WTC11 (cell line): ENCODE measurements at regions not wholly inside any gene's neighbourhood (a gene's known extent, or its start where the extent isn't known, plus 50 kb on each side); places are given as distances from the start of the nearest gene placed in this dataset.

Source experiments
- ATAC-seq: fragments of 200-7000 bp; cut with Tn5 transposase; 2 replicates; pipeline ENCODE4 v1.10.0; 2021; ENCODE audit warnings: mild to moderate bottlenecking, moderate library complexity
- CTCF ChIA-PET: fragments of 300-600 bp; sonication (Branson Sonifier 250); formaldehyde crosslinking; loops from one replicate; lab custom pipeline; 2021; ENCODE audit warnings: antibody characterized with exemption; lab: Charles Lee
- POLR2A ChIA-PET: fragments of 350-600 bp; sonication (Branson Sonifier 250); formaldehyde crosslinking; loops from one replicate; lab custom pipeline; 2021; ENCODE audit warnings: antibody characterized with exemption; lab: Charles Lee
- DNase-seq: peaks from one replicate; pipeline ENCODE4 v3.0.0; 2021; ENCODE audit warnings: low spot score
- H3K27ac Mint-ChIP-seq: 2 replicates; pipeline ENCODE4 v1.8.0; 2021; ENCODE audit warnings: mixed read lengths
- H3K27me3 Mint-ChIP-seq: 2 replicates; pipeline ENCODE4 v1.8.0; 2021; ENCODE audit warnings: low read depth, mild to moderate bottlenecking, moderate library complexity, mixed read lengths
- H3K36me3 Mint-ChIP-seq: 2 replicates; pipeline ENCODE4 v1.8.0; 2021; ENCODE audit warnings: mixed read lengths
- H3K4me1 Mint-ChIP-seq: 2 replicates; pipeline ENCODE4 v1.8.0; 2022; ENCODE audit warnings: mixed read lengths
- H3K4me3 Mint-ChIP-seq: 2 replicates; pipeline ENCODE4 v1.8.0; 2021; ENCODE audit warnings: mild to moderate bottlenecking, moderate library complexity, mixed read lengths
- H3K9me3 Mint-ChIP-seq: 2 replicates; pipeline ENCODE4 v1.8.0; 2021; ENCODE audit warnings: mixed read lengths
- ARID4B ChIP-seq: sonication (generic); formaldehyde crosslinking; IDR thresholded peaks from 2 replicates; pipeline ENCODE4 v1.8.0; 2023; ENCODE audit warnings: missing genetic modification reagents, mild to moderate bottlenecking, borderline replicate concordance
- ATF1 ChIP-seq: sonication (generic); formaldehyde crosslinking; IDR thresholded peaks from 2 replicates; pipeline ENCODE4 v1.8.1; 2023; ENCODE audit warnings: mild to moderate bottlenecking, moderate library complexity, missing genetic modification reagents
- CDX4 ChIP-seq: fragments of 250-450 bp; sonication (Bioruptor Pico); IDR thresholded peaks from 2 replicates; pipeline ENCODE4 v1.9.0; 2021; ENCODE audit warnings: moderate library complexity, mild to moderate bottlenecking, inconsistent platforms, borderline replicate concordance
- CREM ChIP-seq: sonication (generic); formaldehyde crosslinking; IDR thresholded peaks from 2 replicates; pipeline ENCODE4 v1.8.1; 2022; ENCODE audit warnings: mild to moderate bottlenecking, missing genetic modification reagents, moderate library complexity
- E2F1 ChIP-seq: sonication (generic); formaldehyde crosslinking; IDR thresholded peaks from 2 replicates; pipeline ENCODE4 v1.8.0; 2022; ENCODE audit warnings: mild to moderate bottlenecking, missing genetic modification reagents
- ERG ChIP-seq: fragments of 250-450 bp; sonication (Bioruptor Pico); IDR thresholded peaks from 2 replicates; pipeline ENCODE4 v1.8.0; 2021; ENCODE audit warnings: mild to moderate bottlenecking
- FOXP1 ChIP-seq: sonication (generic); formaldehyde crosslinking; IDR thresholded peaks from 2 replicates; pipeline ENCODE4 v1.8.0; 2022; ENCODE audit warnings: missing genetic modification reagents, mild to moderate bottlenecking, moderate library complexity, borderline replicate concordance
- GRHL2 ChIP-seq: fragments of 250-450 bp; sonication (Bioruptor Pico); IDR thresholded peaks from 2 replicates; pipeline ENCODE4 v1.8.0; 2022; ENCODE audit warnings: mild to moderate bottlenecking, moderate library complexity; ENCODE audit not compliant: insufficient replicate concordance, severe bottlenecking
- HMGXB4 ChIP-seq: sonication (generic); formaldehyde crosslinking; IDR thresholded peaks from 2 replicates; pipeline ENCODE4 v1.8.1; 2023; ENCODE audit warnings: mild to moderate bottlenecking, moderate library complexity, missing genetic modification reagents
- IRF2 ChIP-seq: sonication (generic); formaldehyde crosslinking; IDR thresholded peaks from 2 replicates; pipeline ENCODE4 v1.8.0; 2022; ENCODE audit warnings: low read depth, missing genetic modification reagents, borderline replicate concordance
- KAT7 ChIP-seq: sonication (generic); formaldehyde crosslinking; IDR thresholded peaks from 2 replicates; pipeline ENCODE4 v1.8.1; 2023; ENCODE audit warnings: missing genetic modification reagents, mild to moderate bottlenecking, borderline replicate concordance
- MLX ChIP-seq: sonication (generic); formaldehyde crosslinking; IDR thresholded peaks from 2 replicates; pipeline ENCODE4 v1.8.1; 2023; ENCODE audit warnings: mild to moderate bottlenecking, missing genetic modification reagents, moderate library complexity
- MXD4 ChIP-seq: fragments of 250-450 bp; sonication (Bioruptor Pico); IDR thresholded peaks from 2 replicates; pipeline ENCODE4 v1.8.0; 2021; ENCODE audit warnings: mild to moderate bottlenecking, moderate library complexity, borderline replicate concordance
- OVOL2 ChIP-seq: fragments of 250-450 bp; sonication (Bioruptor Pico); IDR thresholded peaks from 2 replicates; pipeline ENCODE4 v1.9.0; 2021; ENCODE audit warnings: mild to moderate bottlenecking, borderline replicate concordance
- SMAD3 ChIP-seq: sonication (generic); formaldehyde crosslinking; IDR thresholded peaks from 2 replicates; pipeline ENCODE4 v1.8.0; 2022; ENCODE audit warnings: missing genetic modification reagents, mild to moderate bottlenecking, borderline replicate concordance
- TEAD1 ChIP-seq: sonication (generic); formaldehyde crosslinking; IDR thresholded peaks from 2 replicates; pipeline ENCODE4 v1.8.0; 2022; ENCODE audit warnings: mild to moderate bottlenecking, missing genetic modification reagents
- TEAD4 ChIP-seq: sonication (generic); formaldehyde crosslinking; IDR thresholded peaks from 2 replicates; pipeline ENCODE4 v1.8.0; 2022; ENCODE audit warnings: mild to moderate bottlenecking, missing genetic modification reagents
- ZNF138 ChIP-seq: sonication (generic); formaldehyde crosslinking; conservative IDR thresholded peaks from 2 replicates; pipeline ENCODE4 v1.8.1; 2022; ENCODE audit warnings: mild to moderate bottlenecking, moderate library complexity, missing genetic modification reagents
- ZNF232 ChIP-seq: sonication (generic); formaldehyde crosslinking; IDR thresholded peaks from 2 replicates; pipeline ENCODE4 v1.8.0; 2022; ENCODE audit warnings: mild to moderate bottlenecking, missing genetic modification reagents
- ZNF425 ChIP-seq: fragments of 250-450 bp; sonication (Bioruptor Pico); conservative IDR thresholded peaks from 2 replicates; pipeline ENCODE4 v1.9.0; 2021; ENCODE audit warnings: mild to moderate bottlenecking
- ZNF671 ChIP-seq: fragments of 250-450 bp; sonication (Bioruptor Pico); IDR thresholded peaks from 2 replicates; pipeline ENCODE4 v1.8.0; 2021; ENCODE audit warnings: mild to moderate bottlenecking

- peaks cover 10% of the 10 kb centered on the region for H3K9me3 Mint-ChIP-seq
- TF ChIP-seq ZNF671 (CRISPR knock-in tag) (no peak), ATF1 (CRISPR knock-in tag) (no peak), TEAD4 (CRISPR knock-in tag) (no peak), ZNF232 (CRISPR knock-in tag) (no peak), SMAD3 (no peak), KAT7 (CRISPR knock-in tag) (no peak), MLX (CRISPR knock-in tag) (no peak)
- DNase-seq = no peak
- 0 out of 2 replicates have a peak, but pooled peaks cover 2% of the 10 kb centered on the region for H3K4me1 Mint-ChIP-seq
- ATAC-seq = no peak
- H3K27ac Mint-ChIP-seq = no peak overlapping the region
- CTCF ChIA-PET = no interaction called here
- no peak overlapping the region for H3K4me3 Mint-ChIP-seq
- POLR2A ChIA-PET = no interaction called here
- no peaks in the 10 kb centered on the region for H3K27me3 Mint-ChIP-seq
- no peaks in the 10 kb centered on the region for H3K36me3 Mint-ChIP-seq
Measured at GRCh38 chr4:188329521-188329920, 190.3 kb downstream of the TRIML1 start.

GRCh38 chr4:188332265-188332664 lies 193.0 kb downstream of the TRIML1 start:
- CTCF ChIA-PET = no interaction called here
- H3K4me3 Mint-ChIP-seq = no peak overlapping the region
- H3K36me3 Mint-ChIP-seq = peaks cover 2% of the 10 kb centered on the region; the same call in 1 of the 2 replicates

GRCh38 chr4:188336891-188337290 lies 197.7 kb downstream of the TRIML1 start:
- POLR2A ChIA-PET = no interaction called here
- CTCF ChIA-PET = interaction anchor here (0.6 kb wide), 1 partner anchor 265 kb away, joined by 5 read pairs; no protein-coding TSS in a partner anchor
- Mint-ChIP-seq H3K4me1 (no peaks in the 10 kb centered on the region), H3K27me3 (no peaks in the 10 kb centered on the region; the same call in 1 of the 2 replicates), H3K36me3 (peaks cover 5% of the 10 kb centered on the region; the same call in 1 of the 2 replicates), H3K27ac (no peak overlapping the region), H3K9me3 (peaks cover 11% of the 10 kb centered on the region), H3K4me3 (no peak overlapping the region)
- DNase-seq = no peak
- ATAC-seq = no peak
- TF ChIP-seq ERG (CRISPR knock-in tag) = no peak
- TF ChIP-seq ZNF425 (CRISPR knock-in tag) = no peak
- TF ChIP-seq HMGXB4 (CRISPR knock-in tag) = no peak
- TF ChIP-seq E2F1 = no peak
- TF ChIP-seq CDX4 (CRISPR knock-in tag) = no peak
- no peak for TF ChIP-seq ZNF671 (CRISPR knock-in tag)
- no peak for TF ChIP-seq GRHL2 (CRISPR knock-in tag)
- TF ChIP-seq OVOL2 (CRISPR knock-in tag) = no peak
- no peak for TF ChIP-seq CREM (CRISPR knock-in tag)
- TF ChIP-seq IRF2 (CRISPR knock-in tag) = no peak
- TF ChIP-seq ARID4B (CRISPR knock-in tag) = no peak
- no peak for TF ChIP-seq ZNF138 (CRISPR knock-in tag)

More at GRCh38 chr4:188332265-188332664, 193.0 kb downstream of the TRIML1 start:
- no peaks in the 10 kb centered on the region for H3K27me3 Mint-ChIP-seq
- peaks cover 13% of the 10 kb centered on the region for H3K9me3 Mint-ChIP-seq
- H3K27ac Mint-ChIP-seq = no peak overlapping the region
- TF ChIP-seq FOXP1 (CRISPR knock-in tag) = no peak
- no peak for TF ChIP-seq GRHL2 (CRISPR knock-in tag)
- TF ChIP-seq MXD4 (CRISPR knock-in tag) = no peak
- TF ChIP-seq TEAD1 = no peak
- TF ChIP-seq, all 79 proteins: peak for 0
- DNase-seq (no peak), ATAC-seq (no peak)
- POLR2A ChIA-PET = no interaction called here
- H3K4me1 Mint-ChIP-seq = 0 out of 2 replicates have a peak, but pooled peaks cover 2% of the 10 kb centered on the region
